Activated T-cell treated with anti-CD3 and anti-CD28 coated beads for 1 hour (primary cell): ENCODE measurements at regions not wholly inside any gene's neighbourhood (a gene's known extent, or its start where the extent isn't known, plus 50 kb on each side); places are given as distances from the start of the nearest gene placed in this dataset.
"Not testable (repeated sequence)": the region's sequence is repeated elsewhere in the genome, so short reads cannot be mapped to it uniquely, and the experiment has no call there.

Source experiments
- DNase-seq: peaks from one replicate; pipeline ENCODE4 v3.0.0-alpha.2; 2020; ENCODE audit warnings: low read depth

DNA sequence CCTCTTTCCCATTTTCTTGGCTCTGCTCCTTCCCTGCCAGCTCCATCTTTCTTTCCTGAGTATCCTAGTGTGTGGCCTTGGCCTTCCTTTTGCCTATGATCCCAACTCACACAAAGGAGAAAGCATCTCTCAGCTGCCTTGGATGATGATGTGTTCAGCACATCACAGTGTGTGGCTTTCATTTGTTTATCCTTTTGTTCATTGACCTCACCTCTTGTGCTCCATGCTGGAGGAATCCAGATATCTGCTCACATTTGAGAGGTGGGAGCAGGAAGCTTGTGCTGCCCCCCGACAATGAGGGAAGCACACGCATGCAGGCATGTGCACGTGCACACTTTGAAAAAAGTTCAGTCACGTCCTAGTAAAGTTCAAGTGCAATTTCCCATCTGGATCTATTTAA lies 131.0 kb downstream of the SMIM20 start:
- DNase-seq: no peak

- no peak for DNase-seq
These were observed 133.8 kb downstream of the SMIM20 start for GRCh38 chr4:26047795-26048194.

DNA sequence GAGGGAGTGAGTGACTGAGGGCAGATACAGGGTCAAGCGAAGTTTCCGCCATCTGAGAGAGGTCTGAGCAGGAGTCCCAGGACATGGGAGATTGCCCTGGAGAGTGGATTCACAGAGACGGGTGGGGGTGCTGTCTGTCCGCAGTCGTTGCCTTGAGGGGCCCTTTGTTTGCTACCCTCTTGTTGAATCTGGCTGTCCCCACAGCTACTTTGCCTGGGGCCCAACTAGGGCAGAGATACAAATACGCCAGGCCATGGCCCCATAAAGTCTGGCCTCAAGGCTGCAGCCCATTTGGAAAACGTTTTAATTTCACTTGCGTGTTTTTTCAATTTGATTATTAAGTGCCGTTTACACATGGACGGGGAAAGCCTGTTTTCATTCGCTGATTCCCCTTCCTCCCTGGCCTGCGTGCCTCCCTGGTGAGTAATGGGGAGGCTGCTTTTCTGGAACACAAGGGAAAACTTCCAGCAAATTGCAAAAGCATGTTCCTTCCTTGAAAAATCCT lies 134.4 kb downstream of the SMIM20 start:
- DNase-seq: no peak

- DNase-seq: no peak
These were observed 134.9 kb downstream of the SMIM20 start for GRCh38 chr4:26048950-26049349.

DNA sequence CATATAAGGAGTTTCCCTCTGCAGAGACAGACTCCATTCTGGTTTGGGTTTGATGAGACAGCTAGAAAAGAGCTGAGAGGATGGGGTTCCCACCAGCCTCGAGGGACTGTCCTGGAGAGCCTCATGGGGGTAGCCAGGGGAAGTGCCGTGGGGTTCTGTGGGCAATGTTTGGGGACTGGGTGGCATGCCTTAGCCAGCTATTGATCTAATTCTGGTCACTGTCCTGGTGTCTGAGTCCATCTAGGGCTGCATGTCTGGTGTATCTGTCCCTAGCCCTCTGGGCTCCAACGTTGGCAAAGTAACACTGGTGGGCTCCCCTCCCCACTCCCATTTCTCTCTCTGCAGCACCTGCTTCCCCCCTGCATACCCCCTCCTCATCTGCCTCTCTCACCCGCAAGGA lies 135.4 kb downstream of the SMIM20 start:
- no peak for DNase-seq

GRCh38 chr4:26050212-26050643 lies 136.2 kb downstream of the SMIM20 start:
- DNase-seq: no peak

GRCh38 chr4:26050671-26051070 lies 136.7 kb downstream of the SMIM20 start:
- no peak for DNase-seq

GRCh38 chr4:26051240-26051639 lies 137.2 kb downstream of the SMIM20 start:
- DNase-seq: no peak

DNA sequence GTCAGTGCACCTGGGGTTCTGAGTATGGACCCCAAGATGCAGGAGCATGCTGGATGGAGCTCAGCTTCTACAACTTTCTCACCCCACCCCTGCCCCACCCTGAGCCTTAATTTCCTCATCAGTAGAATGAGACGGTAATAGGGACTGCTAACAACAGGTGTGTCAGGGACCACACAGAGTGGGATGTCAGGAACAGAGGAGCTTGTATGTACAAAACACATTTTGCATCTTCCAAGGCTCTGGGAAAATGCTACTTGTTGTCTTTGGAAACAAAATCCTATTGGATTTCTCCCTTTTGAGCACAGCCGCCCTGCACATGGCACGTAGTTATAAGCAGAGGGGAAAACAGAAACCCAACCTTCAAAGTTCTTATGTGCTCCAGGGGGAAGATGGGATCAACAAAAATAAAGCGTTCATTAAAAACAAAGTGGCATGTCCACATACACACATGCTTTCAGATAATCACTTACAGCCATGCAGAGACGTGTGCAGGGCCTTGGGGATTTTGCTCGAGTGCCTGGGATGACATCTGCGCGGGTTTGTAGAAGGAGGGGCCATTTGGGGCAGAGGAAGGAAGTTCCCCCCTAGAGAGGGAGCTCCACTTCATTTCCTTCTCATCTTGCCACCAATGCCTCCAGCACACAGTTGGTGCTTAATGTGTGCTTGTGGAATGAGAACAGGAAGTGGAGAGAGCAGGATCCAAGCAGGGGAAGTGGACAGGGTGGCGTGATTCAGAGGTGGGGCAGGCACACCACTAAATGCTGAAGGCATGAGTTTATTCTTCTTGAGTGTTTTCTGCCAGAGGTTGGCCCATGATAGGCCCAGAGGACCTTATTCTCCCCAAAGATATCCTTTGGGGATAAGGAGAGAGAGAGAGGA lies 138.9 kb downstream of the SMIM20 start:
- DNase-seq: no peak

DNA sequence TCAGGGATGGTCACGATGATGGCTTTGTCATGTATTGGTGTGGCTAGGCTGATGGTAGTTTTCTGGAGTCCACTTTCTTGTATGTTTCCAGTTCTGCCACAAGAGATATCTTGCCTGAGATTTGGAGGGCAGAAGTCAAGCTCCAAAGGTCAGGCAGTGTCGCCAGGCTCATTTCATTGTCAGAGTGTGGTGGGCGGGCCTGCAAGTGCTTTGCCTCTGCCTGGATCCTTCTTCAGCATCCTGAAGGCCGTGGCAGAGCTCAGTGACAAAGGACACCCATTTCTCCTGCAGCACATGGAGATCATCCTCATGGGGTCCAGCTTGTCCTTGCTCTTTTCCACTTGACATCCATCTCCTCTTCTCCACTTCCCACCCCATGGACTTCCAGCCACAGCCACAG lies 139.7 kb downstream of the SMIM20 start:
- no peak for DNase-seq

DNA sequence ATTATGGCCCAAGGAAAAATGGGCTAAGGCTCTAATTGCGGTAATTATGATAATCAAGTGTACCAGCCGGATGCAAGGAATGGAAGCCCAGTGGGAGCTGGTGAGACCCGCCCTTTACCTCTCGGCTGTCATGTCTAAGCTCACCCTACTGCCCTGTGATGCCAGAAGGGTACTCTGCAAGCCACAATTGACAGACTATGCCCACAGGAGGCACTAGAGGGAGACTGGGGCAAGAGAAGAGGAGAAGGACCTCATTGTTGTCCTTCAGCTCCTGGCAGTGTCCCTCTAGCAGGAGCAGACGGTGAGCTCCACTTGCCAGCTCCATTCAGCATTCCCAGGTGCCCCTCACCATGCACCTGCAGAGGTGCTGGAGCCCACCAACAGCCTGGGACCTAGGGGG lies 141.8 kb downstream of the SMIM20 start:
- DNase-seq: no peak

- DNase-seq: no peak
These were observed 142.4 kb downstream of the SMIM20 start for GRCh38 chr4:26056406-26056805.

DNA sequence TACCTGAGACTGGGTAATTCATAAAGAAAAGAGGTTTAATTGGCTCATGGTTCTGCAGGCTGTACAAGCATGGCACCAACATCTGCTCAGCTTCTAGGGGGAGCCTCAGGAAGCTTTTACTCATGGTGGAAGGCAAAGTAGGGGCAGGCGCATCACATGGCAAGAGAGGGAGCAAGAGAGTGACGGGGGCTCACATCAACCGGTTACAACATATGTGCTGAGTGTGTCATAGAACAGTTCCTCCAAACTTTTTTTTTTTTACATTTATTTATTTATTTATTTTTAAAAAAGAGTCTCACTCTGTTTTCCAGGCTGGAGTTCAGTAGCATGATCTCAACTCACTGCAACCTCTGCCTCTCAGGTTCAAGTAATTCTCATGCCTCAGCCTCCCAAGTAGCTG lies 143.8 kb downstream of the SMIM20 start:
- DNase-seq: not testable (repeated sequence)

DNA sequence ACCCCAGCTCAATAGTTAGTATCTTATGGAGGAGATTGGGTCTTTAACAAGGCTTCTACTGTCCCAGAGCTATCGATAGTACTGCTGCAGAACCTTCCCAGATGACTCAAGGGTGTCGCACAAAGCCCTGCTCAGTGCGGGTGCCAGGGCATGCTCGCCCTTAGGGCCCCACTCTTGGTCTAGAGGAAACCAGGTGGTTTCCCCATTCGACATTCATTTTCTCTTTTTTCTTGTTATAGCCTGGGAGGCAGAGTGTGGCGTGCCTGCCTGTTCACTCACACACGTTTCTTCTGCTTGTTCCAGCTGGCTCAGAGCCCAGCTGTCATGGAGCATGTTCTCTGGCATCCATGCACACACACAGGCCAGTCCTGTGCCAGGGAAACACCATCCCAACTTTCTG lies 144.5 kb downstream of the SMIM20 start:
- DNase-seq: no peak

- no peak for DNase-seq
These were observed 145.6 kb downstream of the SMIM20 start for GRCh38 chr4:26059391-26060154.

DNA sequence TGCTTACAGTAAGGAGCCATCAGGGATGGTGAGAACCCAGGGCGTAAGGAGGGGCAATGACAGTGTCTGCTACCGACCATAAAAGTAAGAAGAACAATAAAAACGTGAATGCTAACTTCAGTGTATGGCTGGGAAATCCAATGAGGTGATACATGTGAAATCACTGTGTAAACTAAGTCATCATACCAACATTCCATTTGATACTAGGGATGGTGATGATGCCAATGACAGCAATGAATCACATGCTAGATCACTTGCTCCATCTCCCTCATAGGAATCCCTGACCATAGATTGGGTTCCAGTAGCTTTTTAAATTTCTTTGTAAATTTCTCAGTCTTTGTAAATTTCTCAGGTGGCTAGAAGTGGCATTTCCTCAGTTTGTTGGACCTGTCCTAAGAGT lies 146.3 kb downstream of the SMIM20 start:
- no peak for DNase-seq

DNA sequence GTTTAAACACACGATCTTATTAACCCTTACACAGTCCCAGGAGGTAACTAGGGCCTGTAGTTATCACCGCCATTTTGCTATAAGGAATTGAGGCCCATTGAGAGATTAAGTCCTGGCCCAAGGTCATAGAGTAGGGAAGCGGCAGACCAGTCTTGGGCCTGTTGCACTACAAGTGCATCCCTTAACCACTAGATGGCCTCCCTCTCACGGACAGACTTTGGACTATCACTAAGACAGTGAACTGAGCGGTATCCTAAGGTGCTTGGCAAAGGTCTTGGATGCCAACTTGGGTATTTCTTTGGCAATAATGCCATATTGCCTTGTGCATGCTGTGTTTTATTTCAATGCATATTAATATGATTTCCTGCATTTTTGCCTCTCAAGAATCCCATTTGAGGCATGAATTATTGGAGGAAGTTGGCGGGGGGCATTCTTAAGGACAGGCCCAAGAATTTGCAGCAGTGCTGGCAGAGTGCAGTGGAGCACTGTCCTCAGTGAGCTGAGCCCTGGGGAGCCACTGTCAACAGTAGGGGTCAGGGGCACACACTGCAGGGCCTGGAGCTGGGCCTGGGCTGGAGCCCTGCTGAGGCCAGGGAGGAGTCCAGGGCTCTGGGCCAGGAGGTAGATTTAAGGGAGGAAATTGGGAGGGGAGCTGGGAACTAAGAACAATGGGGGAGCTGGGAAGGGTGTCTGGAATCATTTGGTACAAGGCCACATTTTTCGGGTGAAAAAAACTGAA lies 147.4 kb downstream of the SMIM20 start:
- DNase-seq: no peak

GRCh38 chr4:26062215-26062614 lies 148.2 kb downstream of the SMIM20 start:
- DNase-seq: no peak

- DNase-seq: not testable (repeated sequence)
These were observed 150.0 kb downstream of the SMIM20 start for GRCh38 chr4:26064009-26064408.

GRCh38 chr4:26065833-26066232 lies 151.8 kb downstream of the SMIM20 start:
- no peak for DNase-seq

GRCh38 chr4:26067035-26067434 lies 153.0 kb downstream of the SMIM20 start:
- DNase-seq: no peak

DNA sequence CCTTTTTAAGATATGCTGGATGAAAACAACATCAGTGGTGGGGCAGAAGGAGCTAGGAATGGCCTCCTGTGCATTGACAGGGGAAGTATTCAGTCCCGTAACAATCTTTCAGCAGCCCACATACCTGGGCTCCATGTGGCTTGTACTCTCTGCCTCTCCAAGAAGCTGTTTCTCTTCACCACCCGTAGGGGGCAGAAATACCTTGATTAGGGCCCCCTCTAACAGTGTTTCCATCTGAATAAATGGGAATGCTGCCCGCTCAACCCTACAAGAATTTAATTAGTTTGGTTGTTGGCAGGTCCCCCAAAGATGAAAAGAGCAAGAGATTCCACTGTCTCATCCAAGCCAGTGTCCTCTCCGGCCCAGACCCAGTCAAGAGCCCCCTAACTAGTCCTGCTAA lies 155.2 kb downstream of the SMIM20 start:
- no peak for DNase-seq
